ENCODE measurements at regions not wholly inside any gene's neighbourhood (a gene's known extent, or its start where the extent isn't known, plus 50 kb on each side); places are given as distances from the start of the nearest gene placed in this dataset.

GRCh38 chr17:36849871-36850348 lies 87.4 kb upstream of the LHX1 start:
- H3K9me3 ChIP-seq (ENCODE audit: control insufficient read depth, insufficient read depth, low read depth, low read length), result no peaks in the 10 kb centered on the region
- CTCF ChIA-PET, result interaction anchor here (0.6 to 1.4 kb wide), 8 partner anchors 9 to 846 kb away, joined by 3 to 6 read pairs (median 3); no protein-coding TSS in a partner anchor
- POLR2A ChIA-PET, result interaction anchor here (0.6 to 2.6 kb wide), 3 partner anchors 52 to 87 kb away, joined by 3 to 12 read pairs (median 5); partner anchors contain the start of gene LHX1
- H3K4me3 ChIP-seq (ENCODE audit: low read depth, low read length), result no peak overlapping the region
- H3K27ac ChIP-seq (ENCODE audit: extremely low read depth, low read depth, low read length), result no peak overlapping the region
- H3K36me3 ChIP-seq (ENCODE audit: control insufficient read depth in 2 of 2, insufficient read depth in 1 of 2, low read length in 2 of 2), result no peaks in the 10 kb centered on the region
- peaks cover 5% of the 10 kb centered on the region; the same call in 1 of the 2 replicates for H3K4me1 ChIP-seq (ENCODE audit: control insufficient read depth, insufficient read depth, low read length)
- TF ChIP-seq BCL11A (tag by site-specific recombination; IDR thresholded peaks at IDR 0.05; ENCODE audit: low read depth) (no peak), ZBTB20 (tag by site-specific recombination; IDR thresholded peaks at IDR 0.05) (peak; percentile 15; the same call in 1 of the 2 replicates), ZNF660 (tag by site-specific recombination; IDR thresholded peaks at IDR 0.05) (no peak), ZNF600 (tag by site-specific recombination; IDR thresholded peaks at IDR 0.05) (0 out of 2 replicates have a peak, but pooled peaks have one; percentile 9), ZNF580 (tag by site-specific recombination; IDR thresholded peaks at IDR 0.05) (no peak), ZNF366 (tag by site-specific recombination; conservative IDR thresholded peaks at IDR 0.05) (0 out of 2 replicates have a peak, but pooled peaks have one; percentile 27), KLF10 (tag by site-specific recombination; IDR thresholded peaks at IDR 0.05) (no peak), ZNF416 (tag by site-specific recombination; IDR thresholded peaks at IDR 0.05) (no peak), PATZ1 (tag by site-specific recombination; IDR thresholded peaks at IDR 0.05) (peak; percentile 44; the same call in 1 of the 2 replicates), YY1 (tag by site-specific recombination; IDR thresholded peaks at IDR 0.05) (no peak), ZNF792 (tag by site-specific recombination; IDR thresholded peaks at IDR 0.05) (no peak), ZNF426 (tag by site-specific recombination; IDR thresholded peaks at IDR 0.05) (no peak), ZNF341 (tag by site-specific recombination; IDR thresholded peaks at IDR 0.05; ENCODE audit: low read depth) (peak; percentile 81), ZNF837 (tag by site-specific recombination; IDR thresholded peaks at IDR 0.05) (no peak), ZXDB (tag by site-specific recombination; IDR thresholded peaks at IDR 0.05) (no peak), ZNF311 (tag by site-specific recombination; IDR thresholded peaks at IDR 0.05; ENCODE audit: borderline replicate concordance) (no peak), ZFHX2 (tag by site-specific recombination; conservative IDR thresholded peaks at IDR 0.05) (peak; percentile 63), ZNF26 (tag by site-specific recombination; IDR thresholded peaks at IDR 0.05) (no peak), OSR2 (tag by site-specific recombination; IDR thresholded peaks at IDR 0.05) (peak; percentile 86), ZBTB49 (tag by site-specific recombination; IDR thresholded peaks at IDR 0.05; ENCODE audit: low read depth) (no peak), EGR2 (tag by site-specific recombination; IDR thresholded peaks at IDR 0.05; ENCODE audit: low read depth) (peak; percentile 67), GLIS1 (tag by site-specific recombination; IDR thresholded peaks at IDR 0.05) (peak; percentile 81), ZBTB7A (tag by site-specific recombination; IDR thresholded peaks at IDR 0.05; ENCODE audit: low read depth) (no peak), KLF8 (tag by site-specific recombination; IDR thresholded peaks at IDR 0.05) (no peak), PRDM10 (tag by site-specific recombination; IDR thresholded peaks at IDR 0.05) (0 out of 2 replicates have a peak, but pooled peaks have one; percentile 40), ZNF747 (tag by site-specific recombination; IDR thresholded peaks at IDR 0.05) (no peak), GLIS2 (tag by site-specific recombination; IDR thresholded peaks at IDR 0.05) (peak; percentile 54; the same call in 1 of the 2 replicates), SP2 (tag by site-specific recombination; IDR thresholded peaks at IDR 0.05) (peak; percentile 26), ZNF555 (tag by site-specific recombination; conservative IDR thresholded peaks at IDR 0.05) (no peak), ZBTB48 (tag by site-specific recombination; IDR thresholded peaks at IDR 0.05) (0 out of 2 replicates have a peak, but pooled peaks have one; percentile 23)

Measured in HEK293 (cell line).